K562 (cell line): ENCODE measurements at regions not wholly inside any gene's neighbourhood (a gene's known extent, or its start where the extent isn't known, plus 50 kb on each side); places are given as distances from the start of the nearest gene placed in this dataset.

ENCODE experiments used
- ATAC-seq: fragments of 200-7000 bp; cut with Tn5 transposase; 3 replicates; pipeline ENCODE4 v1.9.1; 2020; ENCODE audit warnings: moderate library complexity
- BruUV-seq: library from RNA; stranded (reverse); fragments of 400-500 nt; replicated peaks from 2 replicates; lab custom pipeline; 2021; lab: Mats Ljungman, UMichigan
- CTCF ChIA-PET: fragments of 300-600 bp; formaldehyde crosslinking; extraction: SDS; loops from one replicate; lab custom pipeline; 2021; ENCODE audit warnings: low intra/inter-chr PET ratio; lab: Yijun Ruan, JAX
- POLR2A ChIA-PET: fragments of 300-600, 350-650 bp; sonication (Branson Sonifier 250); formaldehyde crosslinking; extraction: SDS; loops from one replicate; lab custom pipeline; 2021; ENCODE audit warnings: antibody characterized with exemption, inconsistent platforms; lab: Yijun Ruan, JAX
- DNase-seq, 4 experiments: peaks; one replicate each; pipeline versions ENCODE4 v3.0.0 to v3.0.0-alpha.2; 2011 to 2018; ENCODE audit warnings: low spot score in 3 of 4, mixed read lengths in 3 of 4; ENCODE audit errors: extremely low read depth in 1 of 4
- FAIRE-seq: peaks from 2 replicates; lab custom pipeline; 2011; peaks lifted over from hg19 to GRCh38; lab: Jason Lieb, UNC
- H2AFZ ChIP-seq: 2 replicates; pipeline ENCODE4 v1.6.0; 2011; ENCODE audit warnings: low read depth, low read length, control low read depth, inconsistent platforms
- H3K27ac ChIP-seq: fragments of 200-600 bp; 3 replicates; pipeline ENCODE4 v1.8.0; 2011; ENCODE audit warnings: low read depth, mild to moderate bottlenecking, control low read depth, inconsistent platforms, low read length, moderate library complexity, mixed read lengths; ENCODE audit errors: extremely low read depth
- H3K27me3 ChIP-seq, 2 experiments: fragments of 300-600 bp in 1 of 2; 2 replicates in 1 of 2; 3 replicates in 1 of 2; pipeline versions ENCODE4 v1.6.0 to v1.8.0; 2011; ENCODE audit warnings: inconsistent platforms in 2 of 2, low read length in 2 of 2, mild to moderate bottlenecking in 1 of 2, mixed read lengths in 1 of 2, moderate library complexity in 1 of 2; ENCODE audit not compliant: control insufficient read depth in 2 of 2, insufficient read depth in 2 of 2
- H3K36me3 ChIP-seq: fragments of 300-600 bp; 3 replicates; pipeline ENCODE4 v1.8.0; 2011; ENCODE audit warnings: mild to moderate bottlenecking, low read length, inconsistent platforms; ENCODE audit not compliant: control insufficient read depth, insufficient read depth
- H3K4me1 ChIP-seq, 2 experiments: fragments of 200-600 bp in 1 of 2; replicated peaks in 1 of 2; 2 replicates in 1 of 2; 3 replicates in 1 of 2; pipeline versions ENCODE4 v1.5.1 to v1.8.0; 2011; ENCODE audit warnings: inconsistent platforms in 2 of 2, low read length in 2 of 2, mild to moderate bottlenecking in 1 of 2, mixed read lengths in 1 of 2, moderate library complexity in 1 of 2; ENCODE audit not compliant: control insufficient read depth in 2 of 2, insufficient read depth in 2 of 2
- H3K4me2 ChIP-seq: 2 replicates; pipeline ENCODE4 v1.6.1; 2011; ENCODE audit warnings: low read length, control low read depth, inconsistent platforms, mixed read lengths; ENCODE audit not compliant: insufficient read depth
- H3K4me3 ChIP-seq: fragments of 200-600 bp; sonication (generic), shearing (Covaris generic); 2 replicates; pipeline ENCODE4 v1.5.1; 2016; ENCODE audit warnings: control low read depth, inconsistent platforms
- H3K79me2 ChIP-seq: fragments of 200-600 bp; 3 replicates; pipeline ENCODE4 v1.8.0; 2011; ENCODE audit warnings: low read length, inconsistent platforms; ENCODE audit not compliant: control insufficient read depth, insufficient read depth
- H3K9ac ChIP-seq, 2 experiments: 2 replicates each; pipeline versions ENCODE4 v1.6.0 to v1.6.1; 2011; ENCODE audit warnings: low read depth in 2 of 2, low read length in 2 of 2, control low read depth in 1 of 2, inconsistent platforms in 1 of 2, mild to moderate bottlenecking in 1 of 2, mixed read lengths in 1 of 2; ENCODE audit not compliant: insufficient read depth in 1 of 2
- H3K9me1 ChIP-seq: one replicate; pipeline ENCODE4 v1.6.0; 2011; ENCODE audit warnings: inconsistent platforms, mild to moderate bottlenecking, low read length, moderate library complexity; ENCODE audit not compliant: control insufficient read depth, insufficient read depth
- H3K9me3 ChIP-seq: replicated peaks from 2 replicates; pipeline ENCODE4 v1.5.1; 2011; ENCODE audit warnings: low read depth, low read length, inconsistent platforms; ENCODE audit not compliant: control insufficient read depth, insufficient read depth
- H4K20me1 ChIP-seq: replicated peaks from 2 replicates; pipeline ENCODE4 v1.6.1; 2011; ENCODE audit warnings: low read length, inconsistent platforms, mixed read lengths; ENCODE audit not compliant: control insufficient read depth, insufficient read depth
- CTCF ChIP-seq, 3 experiments: IDR thresholded peaks in 2 of 3; conservative IDR thresholded peaks in 1 of 3; 2 replicates each; pipeline ENCODE4 v1.5.1; 2011 to 2012; ENCODE audit warnings: low read length in 3 of 3, mild to moderate bottlenecking in 3 of 3, control low read depth in 2 of 3, improper control_type of control experiment in 1 of 3, inconsistent platforms in 1 of 3, low read depth in 1 of 3, mixed read lengths in 1 of 3, moderate library complexity in 1 of 3; ENCODE audit not compliant: insufficient read depth in 2 of 3
- HCFC1 ChIP-seq: IDR thresholded peaks from 2 replicates; pipeline ENCODE4 v1.6.1; 2012; ENCODE audit warnings: low read depth, low read length, improper control_type of control experiment
- HMGN3 ChIP-seq: IDR thresholded peaks from 2 replicates; pipeline ENCODE4 v1.6.1; 2011; ENCODE audit warnings: borderline replicate concordance, low read depth, mild to moderate bottlenecking, mixed read lengths, low read length; ENCODE audit not compliant: insufficient read length; ENCODE audit errors: extremely low read depth
- MIER1 ChIP-seq: fragments of 450-650 bp; IDR thresholded peaks from 2 replicates; pipeline ENCODE4 v1.6.1; 2016; ENCODE audit warnings: antibody characterized with exemption, mild to moderate bottlenecking, low read depth
- NR2C2 ChIP-seq, 2 experiments: fragments of 200-800 bp in 1 of 2; sonication (Bioruptor generic) in 1 of 2; sonication (generic) in 1 of 2; formaldehyde crosslinking in 1 of 2; IDR thresholded peaks; 2 replicates each; pipeline versions ENCODE4 v1.6.1 to v1.8.0; 2016 to 2022; ENCODE audit warnings: mild to moderate bottlenecking in 1 of 2, missing compliant biosample characterization in 1 of 2, missing genetic modification characterization in 1 of 2, missing genetic modification reagents in 1 of 2
- RAD21 ChIP-seq, 2 experiments: fragments of 250-450 bp in 1 of 2; fragments of 450-650 bp in 1 of 2; sonication (Bioruptor Pico) in 1 of 2; formaldehyde crosslinking in 1 of 2; IDR thresholded peaks in 1 of 2; conservative IDR thresholded peaks in 1 of 2; 2 replicates each; pipeline versions ENCODE4 v1.4.0 to v1.8.0; 2020 to 2022; ENCODE audit warnings: mild to moderate bottlenecking in 2 of 2, moderate library complexity in 1 of 2
- TAF7 ChIP-seq: fragments of 450-650 bp; IDR thresholded peaks from 2 replicates; pipeline ENCODE4 v1.6.1; 2016; ENCODE audit warnings: missing genetic modification characterization, missing compliant biosample characterization
- ZNF695 ChIP-seq: fragments of 450-650 bp; formaldehyde crosslinking; IDR thresholded peaks from 2 replicates; pipeline ENCODE4 v1.4.0; 2020; ENCODE audit warnings: mild to moderate bottlenecking, moderate library complexity
- ZSCAN29 ChIP-seq: fragments of 450-650 bp; IDR thresholded peaks from 2 replicates; pipeline ENCODE4 v1.6.1; 2017
- WGBS: fragments of 100-300 bp; shearing (Covaris generic); methylation state at CpG from one replicate; pipeline ENCODE4 v1.1.6; 2016; ENCODE audit warnings: low coverage, mixed read lengths; ENCODE audit not compliant: insufficient coverage; ENCODE audit errors: missing lambda C conversion rate; 5-methylcytosine and 5-hydroxymethylcytosine counted together
- in situ Hi-C: fragments of 300-500 bp; cut with MboI; formaldehyde crosslinking; loops from 4 replicates; pipeline ENCODE4 v1.15.0; 2018; ENCODE audit warnings: inconsistent platforms, mixed read lengths
- intact Hi-C: fragments of 100-400 bp; cut with micrococcal nuclease; formaldehyde crosslinking; loops from 2 replicates; pipeline ENCODE4 v1.14.2; 2022

GRCh38 chr5:10063997-10064396 lies 185.7 kb downstream of the ATPSCKMT start (continued):
- TF ChIP-seq HMGN3 (no peak), TAF7 (no peak), MIER1 (no peak), ZSCAN29 (no peak), HCFC1 (no peak)

GRCh38 chr5:10059980-10060379 lies 189.7 kb downstream of the ATPSCKMT start:
- H3K4me3 ChIP-seq: no peak overlapping the region
- no peak overlapping the region for H2AFZ ChIP-seq
- H3K4me2 ChIP-seq: no peak overlapping the region
- H3K79me2 ChIP-seq: no peaks in the 10 kb centered on the region
- no TSS peak for BruUV-seq
- intact Hi-C loops (no loop called here), in situ Hi-C loops (no loop called here)
- ChIA-PET CTCF (no interaction called here), POLR2A (interaction anchor here (0.7 kb wide), 1 partner anchor 634 kb away, joined by 3 read pairs; no protein-coding TSS in a partner anchor)
- H3K27me3 ChIP-seq: peaks cover 6 to 12% of the 10 kb centered on the region in 2 experiments; a peak in 3 of 5 replicates
- no peaks in the 10 kb centered on the region for H3K9me3 ChIP-seq
- WGBS: 6% methylated on average over 5 of the region's 5 CpGs
- H3K4me1 ChIP-seq: no peaks in the 10 kb centered on the region
- H4K20me1 ChIP-seq: no peaks in the 10 kb centered on the region
- H3K36me3 ChIP-seq: no peaks in the 10 kb centered on the region
- TF ChIP-seq NR2C2 (CRISPR knock-in tag; IDR thresholded peaks at IDR 0.05) (no peak), NR2C2 (tag; IDR thresholded peaks at IDR 0.05) (no peak), RAD21 (CRISPR knock-in tag; conservative IDR thresholded peaks at IDR 0.05 in 1 of 2, IDR thresholded peaks at IDR 0.05 in 1 of 2) (peak in 1 of 2 experiments; percentile 30; a peak in 2 of 4 replicates), ZNF695 (no peak), CTCF (IDR thresholded peaks at IDR 0.05 in 2 of 3, conservative IDR thresholded peaks at IDR 0.05 in 1 of 3; ENCODE audit: insufficient read depth in 2 of 3, low read depth in 1 of 3, low read length in 3 of 3) (peak in 1 of 3 experiments; percentile 34; a peak in 2 of 6 replicates)
- peak; percentile 82 for FAIRE-seq
- DNase-seq: no peak
- no peak overlapping the region for H3K27ac ChIP-seq
- ATAC-seq: no peak
- no peak overlapping the region for H3K9ac ChIP-seq
- H3K9me1 ChIP-seq: no peaks in the 10 kb centered on the region
